ENCODE measurements at regions not wholly inside any gene's neighbourhood (a gene's known extent, or its start where the extent isn't known, plus 50 kb on each side); places are given as distances from the start of the nearest gene placed in this dataset.

- TF ChIP-seq ZNF274 (IDR thresholded peaks at IDR 0.05; ENCODE audit: low read depth, low read length) (no peak), SUZ12 (IDR thresholded peaks at IDR 0.05; ENCODE audit: extremely low read depth, insufficient read depth, insufficient read length) (no peak), YY1 (IDR thresholded peaks at IDR 0.05; ENCODE audit: insufficient read depth, insufficient read length) (no peak)
These were observed 89.0 kb downstream of the PPCDC start for GRCh38 chr15:75112278-75112847.

Measured in NT2/D1 (cell line).